ENCODE measurements at regions not wholly inside any gene's neighbourhood (a gene's known extent, or its start where the extent isn't known, plus 50 kb on each side); places are given as distances from the start of the nearest gene placed in this dataset.

DNA sequence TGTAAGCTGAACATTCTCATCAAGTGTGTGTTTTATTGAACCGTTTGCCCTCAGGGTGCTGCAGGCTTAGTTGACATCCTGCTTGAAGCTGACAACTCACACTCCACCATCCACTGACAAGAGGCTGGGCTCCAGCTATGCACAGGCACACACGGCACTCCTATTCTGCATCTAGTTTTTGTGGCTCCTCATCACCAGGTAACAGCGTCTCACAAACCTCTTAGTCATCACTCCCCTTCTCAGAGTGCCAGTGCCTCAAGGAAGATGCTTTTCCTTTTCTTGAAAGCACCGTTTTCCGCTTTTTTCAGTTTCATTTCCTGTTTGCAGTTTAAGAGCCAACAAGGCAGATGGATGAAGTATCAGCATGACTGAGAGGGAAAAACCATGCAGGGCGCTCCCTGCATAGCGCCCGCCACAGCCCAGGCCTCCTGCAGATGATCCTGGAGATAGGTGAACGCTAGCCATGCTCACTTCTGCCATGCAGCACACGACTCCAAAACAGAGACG, 491.2 kb downstream of the COG6 start:
- ATAC-seq (peak; percentile 29), DNase-seq (no peak)
- peaks cover 60% of the 10 kb centered on the region for H3K4me1 Mint-ChIP-seq
- H3K27ac Mint-ChIP-seq: peak overlapping the region; percentile 12
- H3K36me3 Mint-ChIP-seq (ENCODE audit: low read depth): no peaks in the 10 kb centered on the region
- no peak overlapping the region for H3K4me3 Mint-ChIP-seq
- no peaks in the 10 kb centered on the region for H3K27me3 Mint-ChIP-seq
- H3K9me3 Mint-ChIP-seq: no peaks in the 10 kb centered on the region

- H3K4me1 Mint-ChIP-seq: peaks cover 73% of the 10 kb centered on the region
Measured at GRCh38 chr13:40148101-40148500, 492.6 kb downstream of the COG6 start.

GRCh38 chr13:40148742-40149141, 493.3 kb downstream of the COG6 start:
- peaks cover 75% of the 10 kb centered on the region for H3K4me1 Mint-ChIP-seq
- ATAC-seq (no peak), DNase-seq (no peak)
- H3K36me3 Mint-ChIP-seq (ENCODE audit: low read depth): no peaks in the 10 kb centered on the region
- H3K9me3 Mint-ChIP-seq: no peaks in the 10 kb centered on the region
- no peaks in the 10 kb centered on the region for H3K27me3 Mint-ChIP-seq
- no peak overlapping the region for H3K4me3 Mint-ChIP-seq
- peak overlapping the region; percentile 89 for H3K27ac Mint-ChIP-seq

More at GRCh38 chr13:40148101-40148500, 492.6 kb downstream of the COG6 start:
- Mint-ChIP-seq H3K27ac (peak overlapping the region; percentile 89), H3K36me3 (ENCODE audit: low read depth) (no peaks in the 10 kb centered on the region), H3K27me3 (no peaks in the 10 kb centered on the region), H3K4me3 (peak overlapping the region; percentile 23), H3K9me3 (no peaks in the 10 kb centered on the region)
- peak; percentile 34 for DNase-seq
- ATAC-seq: peak; percentile 92

GRCh38 chr13:40149611-40150274, 494.3 kb downstream of the COG6 start:
- no peak overlapping the region for H3K4me3 Mint-ChIP-seq
- ATAC-seq: peak; percentile 20
- DNase-seq: no peak
- H3K36me3 Mint-ChIP-seq (ENCODE audit: low read depth): no peaks in the 10 kb centered on the region
- H3K4me1 Mint-ChIP-seq: peaks cover 71% of the 10 kb centered on the region
- no peaks in the 10 kb centered on the region for H3K9me3 Mint-ChIP-seq
- peak overlapping the region; percentile 50 for H3K27ac Mint-ChIP-seq
- H3K27me3 Mint-ChIP-seq: no peaks in the 10 kb centered on the region

GRCh38 chr13:40151673-40152072, 496.2 kb downstream of the COG6 start:
- no peak overlapping the region for H3K4me3 Mint-ChIP-seq
- H3K27me3 Mint-ChIP-seq: no peaks in the 10 kb centered on the region
- no peak overlapping the region for H3K27ac Mint-ChIP-seq
- peaks cover 53% of the 10 kb centered on the region for H3K4me1 Mint-ChIP-seq
- H3K9me3 Mint-ChIP-seq: no peaks in the 10 kb centered on the region
- H3K36me3 Mint-ChIP-seq (ENCODE audit: low read depth): no peaks in the 10 kb centered on the region
- DNase-seq: no peak
- ATAC-seq: no peak

GRCh38 chr13:40152145-40152544, 496.7 kb downstream of the COG6 start:
- Mint-ChIP-seq H3K36me3 (ENCODE audit: low read depth) (no peaks in the 10 kb centered on the region), H3K9me3 (no peaks in the 10 kb centered on the region), H3K4me3 (no peak overlapping the region), H3K27ac (peak overlapping the region; percentile 36), H3K27me3 (no peaks in the 10 kb centered on the region), H3K4me1 (peaks cover 49% of the 10 kb centered on the region)
- ATAC-seq (no peak), DNase-seq (no peak)

DNA sequence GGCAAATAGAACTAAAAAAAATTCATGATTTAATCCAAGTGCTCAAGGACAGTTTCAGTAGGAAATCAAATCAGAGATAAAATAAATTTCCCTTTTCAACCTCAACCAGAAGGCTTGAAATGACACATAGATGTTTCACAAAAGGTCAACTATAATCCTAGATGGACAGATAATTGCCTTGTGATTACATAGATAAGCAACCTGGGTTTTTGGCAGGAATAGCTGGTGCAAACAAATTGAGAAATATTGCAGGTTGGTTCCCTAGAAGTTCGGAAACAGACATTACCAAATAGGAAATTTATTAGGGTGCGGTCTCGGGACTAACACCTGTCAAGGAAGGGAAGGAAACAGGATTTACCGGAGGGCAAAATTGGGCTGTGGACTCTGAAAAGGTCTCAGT, 497.5 kb downstream of the COG6 start:
- H3K27ac Mint-ChIP-seq: no peak overlapping the region
- DNase-seq (no peak), ATAC-seq (no peak)
- H3K36me3 Mint-ChIP-seq (ENCODE audit: low read depth): no peaks in the 10 kb centered on the region
- H3K27me3 Mint-ChIP-seq: no peaks in the 10 kb centered on the region
- H3K4me3 Mint-ChIP-seq: no peak overlapping the region
- peaks cover 42% of the 10 kb centered on the region for H3K4me1 Mint-ChIP-seq
- no peaks in the 10 kb centered on the region for H3K9me3 Mint-ChIP-seq

GRCh38 chr13:40153516-40153915, 498.1 kb downstream of the COG6 start:
- no peak for ATAC-seq
- Mint-ChIP-seq H3K36me3 (ENCODE audit: low read depth) (no peaks in the 10 kb centered on the region), H3K27ac (no peak overlapping the region), H3K4me3 (no peak overlapping the region), H3K4me1 (peaks cover 36% of the 10 kb centered on the region), H3K27me3 (no peaks in the 10 kb centered on the region), H3K9me3 (no peaks in the 10 kb centered on the region)
- no peak for DNase-seq

DNA sequence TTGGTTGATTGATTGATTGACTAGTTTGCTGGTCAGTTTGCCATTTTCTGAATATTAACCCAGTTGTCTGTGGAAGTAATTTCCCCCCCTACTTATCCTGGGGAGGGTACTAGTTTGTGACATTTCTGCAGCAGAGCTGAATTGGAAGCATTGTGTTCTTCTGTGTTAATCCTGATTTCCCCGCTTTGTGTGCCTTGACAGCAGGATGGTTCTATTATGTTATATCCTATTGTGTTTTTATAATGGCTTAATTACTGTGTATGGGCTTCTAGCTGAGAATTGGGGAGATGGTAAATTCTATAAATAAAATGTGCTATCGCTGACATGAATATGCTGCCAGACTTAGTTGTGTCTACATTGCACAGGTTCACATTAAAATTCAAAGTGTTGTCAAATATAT, 499.7 kb downstream of the COG6 start:
- peaks cover 23% of the 10 kb centered on the region for H3K4me1 Mint-ChIP-seq
- ATAC-seq (no peak), DNase-seq (no peak)
- no peak overlapping the region for H3K4me3 Mint-ChIP-seq
- no peak overlapping the region for H3K27ac Mint-ChIP-seq
- no peaks in the 10 kb centered on the region for H3K27me3 Mint-ChIP-seq
- H3K36me3 Mint-ChIP-seq (ENCODE audit: low read depth): no peaks in the 10 kb centered on the region
- H3K9me3 Mint-ChIP-seq: no peaks in the 10 kb centered on the region

- ATAC-seq: peak; percentile 83
- no peaks in the 10 kb centered on the region for H3K27me3 Mint-ChIP-seq
- no peak overlapping the region for H3K4me3 Mint-ChIP-seq
- no peak for DNase-seq
- H3K9me3 Mint-ChIP-seq: no peaks in the 10 kb centered on the region
- no peaks in the 10 kb centered on the region for H3K36me3 Mint-ChIP-seq (ENCODE audit: low read depth)
- peaks cover 13% of the 10 kb centered on the region for H3K4me1 Mint-ChIP-seq
- no peak overlapping the region for H3K27ac Mint-ChIP-seq
Measured at GRCh38 chr13:40158218-40158617, 502.8 kb downstream of the COG6 start.

- DNase-seq (no peak), ATAC-seq (no peak)
- Mint-ChIP-seq H3K9me3 (no peaks in the 10 kb centered on the region), H3K27me3 (no peaks in the 10 kb centered on the region), H3K36me3 (ENCODE audit: low read depth) (no peaks in the 10 kb centered on the region), H3K4me1 (peaks cover 9% of the 10 kb centered on the region), H3K4me3 (no peak overlapping the region), H3K27ac (no peak overlapping the region)
Measured at GRCh38 chr13:40158757-40159156, 503.3 kb downstream of the COG6 start.

DNA sequence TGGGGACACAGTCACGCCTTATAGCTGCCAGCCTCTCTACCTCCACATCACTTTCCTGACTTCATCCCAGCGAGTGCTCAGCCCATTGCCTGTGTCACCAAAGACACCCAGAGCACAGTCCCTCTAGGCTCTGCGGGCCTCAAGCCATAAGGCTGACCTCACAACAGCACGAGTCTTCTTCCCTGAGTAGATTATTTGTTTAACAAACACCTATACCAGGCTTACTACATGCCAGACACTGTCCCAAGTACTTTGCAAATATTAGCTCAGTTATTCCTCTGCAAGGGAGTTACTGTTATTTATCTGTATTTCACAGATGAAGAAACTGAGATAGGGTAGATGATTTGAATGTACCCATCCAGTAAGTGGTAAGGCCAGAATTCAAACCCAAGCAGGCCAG, 504.3 kb downstream of the COG6 start:
- Mint-ChIP-seq H3K27ac (no peak overlapping the region), H3K4me3 (no peak overlapping the region)
- no peak for ATAC-seq

DNA sequence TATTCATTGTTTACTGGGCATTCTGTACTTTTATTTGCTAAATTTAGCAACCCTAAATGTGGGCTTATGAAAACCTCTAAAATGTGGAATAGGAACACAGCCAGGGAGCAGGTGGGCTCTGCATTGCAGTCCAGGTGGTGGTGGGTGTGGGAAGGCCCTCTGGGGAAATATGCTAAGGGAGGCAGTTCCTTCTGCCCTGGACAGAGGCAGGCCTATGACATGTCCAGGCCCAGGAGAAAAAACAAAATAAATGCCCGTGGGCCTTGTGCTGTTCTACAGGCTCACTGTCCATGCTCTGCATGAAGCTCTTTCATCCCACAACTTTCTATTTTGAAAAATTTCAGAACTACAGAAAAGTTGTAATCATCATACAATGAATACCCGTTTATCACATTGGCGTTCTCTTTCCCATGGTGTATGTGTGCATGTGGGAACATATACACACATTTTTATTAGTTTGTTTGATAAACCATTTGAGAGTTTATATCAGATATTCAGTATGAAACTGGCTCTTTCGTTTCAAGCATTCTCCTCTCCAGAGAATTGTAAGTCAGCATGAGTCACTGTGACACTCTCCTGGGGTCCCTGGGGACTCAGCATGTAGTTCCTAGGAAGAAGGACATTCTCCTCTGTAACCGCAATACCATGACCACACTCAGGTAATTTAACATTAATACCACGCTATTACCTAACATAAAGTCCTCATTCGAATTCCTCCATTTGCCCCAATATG, 505.3 kb downstream of the COG6 start:
- Mint-ChIP-seq H3K36me3 (ENCODE audit: low read depth) (no peaks in the 10 kb centered on the region), H3K27ac (no peak overlapping the region), H3K4me3 (no peak overlapping the region), H3K9me3 (no peaks in the 10 kb centered on the region), H3K4me1 (peaks cover 19% of the 10 kb centered on the region), H3K27me3 (no peaks in the 10 kb centered on the region)
- no peak for DNase-seq
- ATAC-seq: no peak

More for the DNA sequence above, 504.3 kb downstream of the COG6 start:
- H3K4me1 Mint-ChIP-seq: peaks cover 12% of the 10 kb centered on the region
- H3K9me3 Mint-ChIP-seq: no peaks in the 10 kb centered on the region
- no peaks in the 10 kb centered on the region for H3K36me3 Mint-ChIP-seq (ENCODE audit: low read depth)
- no peak for DNase-seq
- H3K27me3 Mint-ChIP-seq: no peaks in the 10 kb centered on the region

DNA sequence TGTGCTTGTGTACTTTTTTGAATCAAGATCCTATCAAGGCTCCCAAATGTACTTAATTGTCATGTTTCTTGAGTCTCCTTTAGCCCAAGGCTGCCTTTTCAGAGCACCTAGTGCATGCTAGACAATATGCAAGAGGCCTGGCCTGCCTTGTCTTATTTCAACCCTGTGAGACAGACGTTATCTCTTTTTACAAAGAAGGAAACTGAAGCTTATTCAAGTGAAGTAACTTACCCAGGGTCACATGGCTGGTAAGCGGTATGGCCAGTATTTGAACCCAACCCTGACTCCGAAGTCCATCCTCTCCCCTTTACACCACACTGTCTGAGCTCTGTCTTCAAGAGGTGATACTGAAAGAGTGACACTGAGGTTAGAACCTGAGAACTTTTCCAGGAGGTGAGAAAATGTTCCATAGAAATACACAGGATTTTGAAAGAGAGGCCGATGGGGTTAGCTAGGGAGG, 505.1 kb downstream of the FOXO1 start:
- Mint-ChIP-seq H3K27ac (no peak overlapping the region), H3K4me1 (peaks cover 20% of the 10 kb centered on the region)
- no peak for ATAC-seq

GRCh38 chr13:40161931-40162330, 504.5 kb downstream of the FOXO1 start:
- Mint-ChIP-seq H3K27me3 (no peaks in the 10 kb centered on the region), H3K4me1 (peaks cover 26% of the 10 kb centered on the region), H3K36me3 (ENCODE audit: low read depth) (no peaks in the 10 kb centered on the region), H3K4me3 (no peak overlapping the region), H3K9me3 (no peaks in the 10 kb centered on the region), H3K27ac (no peak overlapping the region)
- DNase-seq (no peak), ATAC-seq (no peak)

More for the DNA sequence above, 505.1 kb downstream of the FOXO1 start:
- no peak overlapping the region for H3K4me3 Mint-ChIP-seq
- H3K9me3 Mint-ChIP-seq: no peaks in the 10 kb centered on the region
- no peak for DNase-seq
- H3K27me3 Mint-ChIP-seq: no peaks in the 10 kb centered on the region
- H3K36me3 Mint-ChIP-seq (ENCODE audit: low read depth): no peaks in the 10 kb centered on the region
